Fibroblast of villous mesenchyme (primary cell): ENCODE measurements at regions not wholly inside any gene's neighbourhood (a gene's known extent, or its start where the extent isn't known, plus 50 kb on each side); places are given as distances from the start of the nearest gene placed in this dataset.

Experiments used
- DNase-seq: peaks from one replicate; pipeline ENCODE4 v3.0.0-alpha.2; 2010; ENCODE audit warnings: low read depth
- H3K4me3 ChIP-seq: 2 replicates; pipeline ENCODE4 v1.5.1; 2011; ENCODE audit warnings: low read depth, mild to moderate bottlenecking, low read length
- TF ChIP-seq, protein P1 (sequence below): IDR thresholded peaks from 2 replicates; pipeline ENCODE4 v1.5.1; 2012; ENCODE audit warnings: low read depth, mild to moderate bottlenecking, low read length; ENCODE audit not compliant: insufficient read depth

DNA sequence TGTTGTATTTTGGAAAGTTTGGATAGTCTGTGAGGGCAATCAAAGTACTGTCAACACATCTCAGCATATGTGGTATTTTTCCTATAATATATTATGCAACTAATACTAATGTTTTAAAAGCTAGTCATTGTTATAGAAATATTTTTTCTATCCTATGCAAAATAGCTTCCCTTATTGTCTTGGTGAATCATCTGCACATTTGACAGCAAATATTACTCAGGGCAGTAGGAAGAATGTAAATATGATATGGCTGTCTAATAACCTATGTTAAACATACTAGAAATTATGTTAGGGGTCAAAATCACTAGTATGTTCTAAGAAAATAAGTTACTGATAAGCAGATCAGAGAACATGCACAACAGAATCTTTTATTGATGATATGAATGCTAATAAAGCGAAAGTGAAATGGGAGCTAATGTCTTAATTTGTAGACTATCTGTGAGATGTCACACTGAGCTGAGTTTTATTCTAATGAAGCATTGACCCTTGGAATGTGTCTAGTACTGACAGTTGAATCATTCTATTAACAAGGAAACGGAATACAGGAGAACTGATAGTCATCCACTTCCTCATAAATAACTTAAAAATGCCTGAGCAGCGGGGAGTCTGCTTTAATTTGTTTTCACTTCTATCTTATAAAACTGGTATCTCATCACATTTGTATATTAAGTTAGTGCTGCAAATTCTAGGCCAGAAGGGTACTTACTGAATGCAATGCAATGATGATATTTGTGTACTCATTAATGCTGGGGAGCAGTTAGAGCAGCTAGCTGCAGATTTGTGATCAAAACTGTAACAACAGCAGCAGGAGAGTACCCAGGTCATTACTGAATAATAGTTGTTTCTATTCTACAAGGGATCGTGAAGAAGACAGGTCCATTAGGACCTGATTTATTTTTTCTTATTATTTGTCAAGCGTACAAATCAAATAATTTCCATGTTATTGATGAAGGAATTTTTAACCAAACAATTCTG is 440.3 kb upstream of the AADAT start:
- TF ChIP-seq, protein P1, sequence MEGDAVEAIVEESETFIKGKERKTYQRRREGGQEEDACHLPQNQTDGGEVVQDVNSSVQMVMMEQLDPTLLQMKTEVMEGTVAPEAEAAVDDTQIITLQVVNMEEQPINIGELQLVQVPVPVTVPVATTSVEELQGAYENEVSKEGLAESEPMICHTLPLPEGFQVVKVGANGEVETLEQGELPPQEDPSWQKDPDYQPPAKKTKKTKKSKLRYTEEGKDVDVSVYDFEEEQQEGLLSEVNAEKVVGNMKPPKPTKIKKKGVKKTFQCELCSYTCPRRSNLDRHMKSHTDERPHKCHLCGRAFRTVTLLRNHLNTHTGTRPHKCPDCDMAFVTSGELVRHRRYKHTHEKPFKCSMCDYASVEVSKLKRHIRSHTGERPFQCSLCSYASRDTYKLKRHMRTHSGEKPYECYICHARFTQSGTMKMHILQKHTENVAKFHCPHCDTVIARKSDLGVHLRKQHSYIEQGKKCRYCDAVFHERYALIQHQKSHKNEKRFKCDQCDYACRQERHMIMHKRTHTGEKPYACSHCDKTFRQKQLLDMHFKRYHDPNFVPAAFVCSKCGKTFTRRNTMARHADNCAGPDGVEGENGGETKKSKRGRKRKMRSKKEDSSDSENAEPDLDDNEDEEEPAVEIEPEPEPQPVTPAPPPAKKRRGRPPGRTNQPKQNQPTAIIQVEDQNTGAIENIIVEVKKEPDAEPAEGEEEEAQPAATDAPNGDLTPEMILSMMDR, result no peak
- no peak for DNase-seq
- no peak overlapping the region for H3K4me3 ChIP-seq

DNA sequence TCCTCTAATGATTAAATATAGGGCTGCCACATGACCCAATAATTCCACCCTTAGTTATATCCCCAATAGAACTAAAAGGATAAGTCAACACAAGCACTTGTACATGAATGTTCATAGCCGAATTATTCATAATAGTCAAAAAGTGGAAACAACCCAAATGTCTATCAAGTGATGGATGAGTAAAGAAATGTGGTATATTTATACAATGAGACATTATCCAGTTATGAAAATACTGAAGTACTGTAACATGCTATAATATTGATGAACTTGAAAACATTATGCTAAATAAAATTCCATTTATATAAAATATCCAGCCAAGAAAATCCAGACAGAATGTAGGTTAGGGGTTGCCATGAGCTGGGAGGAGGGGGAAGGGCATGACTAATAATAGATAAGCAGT is 436.7 kb upstream of the AADAT start:
- DNase-seq, result no peak
- no peak overlapping the region for H3K4me3 ChIP-seq
- TF ChIP-seq, protein P1, result no peak

DNA sequence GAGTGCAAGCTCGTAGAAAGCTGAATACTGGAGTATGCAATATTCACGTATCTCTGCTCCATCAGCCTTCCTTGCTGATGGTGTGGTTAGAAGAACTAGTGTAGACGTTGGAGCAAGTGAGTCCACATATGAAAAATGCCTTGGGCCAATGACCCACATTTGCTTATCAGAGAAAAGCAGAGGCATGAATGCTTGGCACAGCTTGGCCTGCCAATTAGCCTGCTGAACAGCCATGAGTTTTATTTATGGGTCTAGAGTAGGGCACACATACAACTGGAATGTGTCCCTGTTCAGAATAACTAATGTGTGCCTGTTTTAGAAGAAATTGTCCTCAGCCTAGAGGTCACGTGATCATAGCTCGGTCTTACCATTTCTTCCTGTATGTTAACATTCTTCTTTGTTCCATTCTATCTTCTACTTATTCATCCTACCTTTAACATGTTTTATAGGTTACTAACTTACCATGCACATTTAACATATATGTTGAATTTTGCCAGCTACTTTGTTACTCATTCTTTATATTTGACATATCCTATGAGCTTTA is 432.7 kb upstream of the AADAT start:
- TF ChIP-seq, protein P1, result no peak
- no peak overlapping the region for H3K4me3 ChIP-seq

DNA sequence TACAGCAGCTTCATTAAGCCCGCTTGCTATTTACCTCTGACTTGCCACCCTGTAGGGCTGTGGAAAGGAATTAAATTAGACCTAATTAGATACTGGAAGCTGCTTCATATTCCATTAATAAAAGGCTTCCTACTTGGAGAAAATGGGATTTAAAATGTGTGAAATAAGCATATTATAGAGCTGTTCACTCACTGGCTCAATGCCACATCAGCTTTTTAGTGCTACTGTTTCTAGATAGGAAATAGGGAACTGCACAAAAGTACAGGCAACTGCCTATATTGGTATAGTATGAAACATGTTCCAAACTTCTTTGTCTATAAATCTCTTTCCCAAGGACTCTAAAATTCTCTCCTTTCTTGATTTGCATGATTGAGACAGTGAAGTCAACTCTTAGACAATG is 407.9 kb upstream of the AADAT start:
- DNase-seq, result no peak
- peak overlapping the region; percentile 47 for H3K4me3 ChIP-seq
- TF ChIP-seq, protein P1, result no peak

More for the DNA sequence above, 432.7 kb upstream of the AADAT start:
- DNase-seq, result no peak

DNA sequence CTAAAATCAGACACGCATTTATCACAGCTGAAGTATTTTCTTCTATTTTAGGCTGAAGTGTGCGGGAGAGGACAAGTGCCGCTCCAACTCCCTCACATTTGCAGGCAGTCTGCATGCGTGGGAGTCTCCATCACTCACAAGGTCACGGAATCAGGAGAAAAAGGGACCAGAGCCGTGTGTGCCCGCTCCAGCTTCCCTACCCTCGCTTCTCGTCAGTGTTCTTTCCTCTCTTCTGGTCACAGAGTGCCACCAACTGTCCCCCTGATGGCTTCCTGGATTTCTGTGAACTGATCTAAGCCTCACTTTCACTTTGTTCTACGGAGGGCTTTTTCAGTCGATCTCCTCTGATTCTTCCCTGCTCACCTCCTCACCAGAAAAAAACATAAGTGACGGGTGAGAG is 407.4 kb upstream of the AADAT start:
- H3K4me3 ChIP-seq, result peak overlapping the region; percentile 47
- TF ChIP-seq, protein P1, result no peak
- peak; percentile 7 for DNase-seq

DNA sequence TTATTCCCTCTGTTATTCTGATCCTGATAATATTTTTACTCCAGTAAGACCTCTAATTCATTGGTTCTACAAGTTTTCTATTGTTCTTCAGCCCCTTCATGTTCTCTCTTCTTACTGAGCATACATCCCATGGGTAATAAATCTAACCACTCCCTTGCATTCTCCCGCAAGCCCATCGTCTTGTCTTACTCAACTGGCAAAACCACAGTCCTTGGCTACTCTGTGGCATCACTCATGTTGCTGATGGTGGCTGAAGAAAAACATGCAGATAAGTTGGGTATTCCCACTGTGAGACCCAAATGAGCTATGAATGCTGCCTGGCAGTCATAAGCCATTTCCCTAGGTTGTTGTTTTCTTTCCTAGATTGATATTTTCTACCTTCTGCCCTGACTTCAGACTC is 402.2 kb upstream of the AADAT start:
- no peak for DNase-seq
- H3K4me3 ChIP-seq, result no peak overlapping the region
- TF ChIP-seq, protein P1, result no peak

DNA sequence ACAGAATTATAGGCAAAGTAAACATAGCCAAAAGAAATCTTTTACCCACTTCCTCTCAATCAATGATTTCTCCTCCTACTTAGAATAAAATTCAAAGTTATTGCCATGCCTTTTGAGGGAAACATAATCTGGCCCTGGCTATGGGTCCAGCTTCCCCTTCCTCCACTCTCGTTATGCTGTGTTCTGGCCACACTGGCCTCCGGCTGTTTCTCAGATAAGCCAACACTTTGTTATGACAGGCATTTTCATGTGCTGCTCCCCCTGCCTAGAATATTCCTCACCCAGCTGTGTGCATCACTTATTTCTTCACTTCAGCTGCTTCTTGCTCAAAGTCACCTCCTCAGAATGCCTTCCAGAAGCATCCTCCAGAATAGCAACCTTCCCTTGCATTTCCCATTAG is 386.6 kb upstream of the AADAT start:
- peak; percentile 7 for DNase-seq
- TF ChIP-seq, protein P1, result no peak
- no peak overlapping the region for H3K4me3 ChIP-seq
